Stimulated activated CD8-positive, alpha-beta memory T cell treated with anti-CD3 and anti-CD28 coated beads, Interleukin-12 subunit alpha, Interleukin-12 subunit beta, amount 100 ng/mL, for 24 hours (primary cell): ENCODE measurements at regions not wholly inside any gene's neighbourhood (a gene's known extent, or its start where the extent isn't known, plus 50 kb on each side); places are given as distances from the start of the nearest gene placed in this dataset.
"Not testable (repeated sequence)": the region's sequence is repeated elsewhere in the genome, so short reads cannot be mapped to it uniquely, and the experiment has no call there.

ENCODE experiments used
- DNase-seq: peaks from one replicate; pipeline ENCODE4 v3.0.0-alpha.2; 2020; ENCODE audit errors: extremely low read depth

DNA sequence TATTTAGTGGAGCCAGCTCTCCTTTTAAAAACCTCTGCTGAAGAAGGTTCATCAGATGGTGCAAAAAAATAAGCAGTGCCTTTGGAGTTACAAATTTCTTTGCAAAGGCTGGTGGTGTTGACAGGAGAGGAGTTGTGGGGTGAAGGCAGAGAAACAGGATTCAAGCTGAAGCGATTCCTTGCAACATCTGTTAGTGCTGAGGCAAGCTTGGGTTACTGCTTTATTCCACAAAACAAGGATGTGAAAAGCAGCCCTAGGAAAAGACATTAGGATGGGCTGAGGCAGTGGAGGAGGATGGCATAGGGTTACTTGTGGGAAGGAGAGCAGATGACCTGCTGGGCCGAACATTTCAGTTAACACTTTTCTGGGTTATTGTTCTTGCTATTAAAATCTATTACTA, 390.7 kb downstream of the DLEU7 start:
- DNase-seq, result no peak

DNA sequence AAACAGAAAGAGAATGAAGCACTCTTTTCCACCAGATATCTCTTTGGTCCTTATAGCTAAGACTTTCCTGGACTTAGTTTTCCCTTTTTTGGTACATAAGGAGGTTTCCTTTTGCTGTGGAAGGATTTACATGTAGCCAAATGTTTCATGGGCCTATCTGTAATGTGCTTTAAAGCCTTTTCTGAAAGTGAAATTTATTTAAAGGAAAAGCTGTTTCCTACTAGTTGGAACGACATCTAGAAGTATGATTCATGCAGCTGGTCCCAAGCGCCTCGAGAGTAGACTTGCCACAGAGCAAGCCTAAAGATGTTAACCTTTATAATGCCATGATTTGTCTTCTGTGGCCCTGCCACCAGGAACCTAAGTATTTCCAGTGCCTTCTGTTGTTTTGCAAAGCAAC, 390.3 kb downstream of the DLEU7 start:
- DNase-seq, result no peak

DNA sequence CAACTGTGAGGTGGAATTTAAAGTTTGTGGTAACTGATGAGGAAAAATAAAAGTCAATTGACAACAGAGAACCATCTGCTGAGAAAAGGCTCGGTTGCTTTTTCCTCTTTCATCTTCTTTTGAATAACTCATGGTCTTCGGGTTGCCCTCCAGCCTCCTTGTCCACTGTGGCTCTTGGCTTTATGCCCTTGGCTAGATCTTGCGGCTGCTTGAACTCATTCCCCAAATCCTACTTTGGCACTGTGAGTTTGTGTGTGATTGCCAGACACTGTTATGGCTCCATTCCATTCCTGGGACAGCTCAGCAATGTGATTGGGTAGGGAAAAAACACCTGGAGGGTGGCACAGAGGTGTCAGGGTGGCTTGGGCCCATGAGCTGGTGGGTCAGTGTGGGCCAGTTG, 387.4 kb downstream of the DLEU7 start:
- DNase-seq, result no peak

DNA sequence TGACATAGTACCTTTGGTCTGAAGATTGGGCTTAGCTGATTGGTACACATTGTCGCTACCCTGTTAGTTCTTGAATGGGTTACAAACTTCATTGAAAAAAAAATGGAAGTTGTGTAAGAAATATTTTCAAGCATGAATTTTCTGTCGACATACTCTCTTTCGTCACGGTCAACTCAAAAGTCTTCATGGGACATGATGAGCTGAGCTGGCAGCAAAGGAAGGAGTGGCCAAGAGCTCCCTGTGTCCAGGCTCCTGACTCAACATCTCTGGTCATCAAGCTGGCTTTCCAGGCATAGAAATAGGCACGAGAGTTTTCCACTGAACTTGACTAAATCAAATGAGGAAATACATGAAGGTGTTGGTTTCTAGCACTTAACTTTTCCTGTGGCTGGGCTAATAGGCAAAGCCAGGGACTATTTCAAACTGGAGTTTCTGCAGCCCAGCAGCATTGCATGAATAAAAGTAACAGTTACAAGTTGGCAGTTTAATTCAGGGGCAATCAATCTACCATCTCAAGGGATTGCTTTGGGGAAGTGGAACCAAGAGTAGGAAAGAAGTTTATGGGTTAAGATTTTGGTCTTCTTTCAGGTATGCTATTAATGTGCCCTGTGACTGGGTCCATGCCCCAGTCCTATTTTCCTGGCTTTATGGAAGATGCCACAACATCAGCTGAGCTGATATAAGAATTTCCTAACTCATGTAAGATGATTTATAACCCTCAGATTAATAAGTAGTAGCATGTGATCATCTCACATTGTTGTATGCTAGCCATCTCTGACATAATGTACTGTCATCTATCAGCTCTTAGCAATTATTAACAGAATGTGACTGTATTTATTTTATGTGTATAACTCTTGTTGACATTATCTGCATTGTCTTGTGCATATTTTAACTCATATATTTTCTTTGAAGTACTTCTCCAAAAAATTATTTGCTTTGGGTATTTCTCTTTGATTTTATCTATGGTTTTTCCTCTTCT, 385.8 kb downstream of the DLEU7 start:
- no peak for DNase-seq

DNA sequence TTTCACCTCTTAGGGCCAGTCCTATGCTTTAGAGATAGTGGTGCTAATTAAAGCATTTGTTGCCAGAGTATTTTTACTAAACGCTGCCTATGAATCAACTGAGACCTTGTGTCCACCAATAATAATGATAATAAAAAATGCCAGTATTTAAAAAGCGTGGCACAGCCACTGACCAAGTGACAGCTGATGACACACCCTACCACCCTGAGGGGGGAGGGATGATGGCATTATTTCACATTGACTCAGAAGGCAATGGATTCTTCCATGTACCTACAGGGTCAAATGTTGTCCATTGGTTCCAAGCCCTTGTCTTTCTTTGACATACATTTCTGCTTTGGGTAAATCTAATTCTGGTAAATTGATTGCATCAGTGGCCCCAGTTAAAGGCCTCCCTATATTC, 384.4 kb downstream of the DLEU7 start:
- no peak for DNase-seq

DNA sequence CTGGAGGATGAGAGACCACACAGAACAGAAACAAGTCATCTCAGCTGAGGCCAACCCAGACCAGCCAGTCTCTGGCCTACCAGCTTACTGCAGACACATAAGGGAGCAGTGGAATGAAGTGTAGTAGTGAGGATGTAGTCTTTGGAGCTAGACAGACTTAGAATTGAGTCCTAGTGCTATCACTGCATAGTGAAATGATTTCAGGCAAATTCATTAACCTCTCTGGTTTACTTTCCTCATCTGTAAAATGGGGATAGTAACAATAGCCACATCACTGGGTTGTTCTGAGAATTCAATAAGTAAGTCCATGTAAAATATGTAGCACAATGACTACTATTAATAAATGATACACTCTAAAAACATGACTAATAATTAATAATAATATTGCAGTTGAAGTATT, 383.8 kb downstream of the DLEU7 start:
- no peak for DNase-seq

DNA sequence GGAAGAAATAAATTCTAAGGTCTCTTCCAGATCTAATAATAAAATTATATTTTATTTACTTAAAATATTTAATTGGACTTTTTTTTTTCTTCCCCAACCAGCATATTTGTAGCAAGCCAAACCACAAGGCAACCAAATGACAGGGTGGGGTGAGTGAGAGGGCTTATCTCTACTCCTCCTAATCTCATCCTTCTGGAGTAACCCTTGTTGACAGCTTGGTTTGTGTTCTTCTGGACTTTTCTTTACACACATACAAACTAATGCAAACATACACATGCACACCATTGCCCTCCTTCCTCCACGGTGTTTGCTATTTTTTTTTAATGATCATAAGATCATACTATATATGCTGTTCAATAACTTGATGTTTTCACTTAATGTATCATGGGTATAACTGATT, 383.1 kb downstream of the DLEU7 start:
- no peak for DNase-seq

DNA sequence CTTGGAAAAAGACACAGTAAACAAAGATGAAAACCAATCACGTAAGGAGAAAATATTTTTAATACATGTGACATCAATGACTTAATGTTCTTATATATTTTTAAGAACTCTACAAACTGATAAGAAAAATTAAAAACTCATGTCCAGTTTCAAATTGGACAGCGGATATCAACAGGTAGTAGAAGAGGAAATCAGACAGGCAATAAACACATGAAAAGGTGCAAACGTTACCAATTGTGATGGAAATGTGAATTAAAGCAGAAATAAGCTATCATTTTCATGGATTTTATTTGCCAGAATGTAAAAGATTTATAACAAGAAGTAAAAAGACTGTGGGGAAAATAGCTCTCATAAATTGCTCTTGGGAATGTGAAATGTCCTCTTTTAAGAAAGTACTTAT, 382.3 kb downstream of the DLEU7 start:
- no peak for DNase-seq

DNA sequence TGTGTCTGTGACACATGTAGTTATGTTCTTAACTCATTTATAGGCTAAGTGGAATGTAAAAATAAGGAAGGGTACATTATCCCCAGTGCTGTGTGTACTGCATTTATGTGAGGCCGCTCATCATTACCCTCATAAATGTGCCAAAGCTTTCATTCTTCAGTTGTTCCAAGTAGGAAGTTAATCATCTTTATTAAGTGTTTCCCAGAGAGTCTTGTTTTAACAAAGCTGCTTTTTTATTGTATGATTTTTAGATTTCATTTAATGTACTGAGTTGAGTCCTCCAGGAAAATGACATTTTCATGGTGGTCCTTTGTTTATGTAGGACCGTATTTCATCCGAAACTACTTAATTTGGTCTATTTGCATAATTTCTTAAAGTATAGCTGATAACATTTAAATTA, 379.8 kb downstream of the DLEU7 start:
- DNase-seq, result no peak

DNA sequence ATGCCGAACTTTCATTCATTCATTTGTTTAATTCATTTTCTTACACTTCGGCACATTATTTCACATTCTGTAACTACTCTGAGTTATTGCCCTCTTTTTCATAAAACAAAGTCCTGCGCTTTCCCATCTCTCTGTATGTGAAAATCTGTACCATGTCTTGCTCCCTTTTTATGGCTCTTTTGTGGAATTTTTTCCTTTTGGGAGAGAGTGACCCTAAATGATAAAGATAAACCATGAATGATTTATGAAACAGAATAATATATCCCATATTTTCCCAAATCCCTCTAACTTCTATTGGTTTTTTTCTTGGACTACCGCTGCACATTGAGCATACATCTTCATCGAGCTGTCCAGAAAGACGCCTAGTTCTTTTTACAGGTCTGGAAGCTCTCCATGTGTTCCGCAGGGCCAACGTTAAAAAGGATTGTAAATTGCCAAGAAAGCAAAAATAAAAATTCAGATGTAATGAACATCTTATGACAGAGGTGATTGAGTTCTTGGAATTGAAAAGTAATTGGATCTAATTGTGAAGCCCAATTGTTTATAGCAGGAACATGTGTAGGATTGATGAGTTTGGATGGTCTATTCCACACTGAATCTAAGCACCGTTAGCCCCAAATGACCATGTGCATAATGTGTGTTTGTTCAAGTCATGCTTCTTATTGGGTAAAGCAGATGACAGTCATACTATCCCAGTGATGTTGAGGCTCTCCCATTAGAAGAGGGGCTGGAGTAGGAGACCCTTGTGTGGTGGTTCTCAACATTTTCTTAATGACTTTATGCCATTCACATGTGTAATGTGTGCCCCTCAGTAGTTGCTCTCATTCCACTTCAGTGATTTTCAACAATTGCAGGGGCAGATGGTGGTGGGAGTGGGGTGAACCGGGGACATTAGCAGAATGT, 378.9 kb downstream of the DLEU7 start:
- DNase-seq, result no peak

DNA sequence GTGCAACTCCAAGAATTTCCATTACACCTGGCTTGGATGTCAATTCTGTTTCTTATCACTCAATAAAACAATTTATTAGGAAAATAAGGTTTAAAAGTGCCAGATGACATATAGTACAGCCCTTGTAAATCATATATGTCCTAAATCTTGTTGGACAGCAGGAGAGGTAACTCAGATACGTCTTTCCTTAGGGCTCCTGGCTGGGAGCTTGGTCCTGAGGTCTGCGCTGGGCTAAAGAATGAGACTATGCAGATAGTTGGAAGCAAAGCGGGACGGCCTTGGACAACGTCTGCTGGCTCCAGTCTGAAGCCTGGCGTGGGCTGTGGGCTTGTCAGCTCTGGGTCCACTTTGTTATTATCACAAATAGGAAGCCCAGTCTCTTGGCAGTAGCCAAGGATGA, 377.0 kb downstream of the DLEU7 start:
- no peak for DNase-seq

DNA sequence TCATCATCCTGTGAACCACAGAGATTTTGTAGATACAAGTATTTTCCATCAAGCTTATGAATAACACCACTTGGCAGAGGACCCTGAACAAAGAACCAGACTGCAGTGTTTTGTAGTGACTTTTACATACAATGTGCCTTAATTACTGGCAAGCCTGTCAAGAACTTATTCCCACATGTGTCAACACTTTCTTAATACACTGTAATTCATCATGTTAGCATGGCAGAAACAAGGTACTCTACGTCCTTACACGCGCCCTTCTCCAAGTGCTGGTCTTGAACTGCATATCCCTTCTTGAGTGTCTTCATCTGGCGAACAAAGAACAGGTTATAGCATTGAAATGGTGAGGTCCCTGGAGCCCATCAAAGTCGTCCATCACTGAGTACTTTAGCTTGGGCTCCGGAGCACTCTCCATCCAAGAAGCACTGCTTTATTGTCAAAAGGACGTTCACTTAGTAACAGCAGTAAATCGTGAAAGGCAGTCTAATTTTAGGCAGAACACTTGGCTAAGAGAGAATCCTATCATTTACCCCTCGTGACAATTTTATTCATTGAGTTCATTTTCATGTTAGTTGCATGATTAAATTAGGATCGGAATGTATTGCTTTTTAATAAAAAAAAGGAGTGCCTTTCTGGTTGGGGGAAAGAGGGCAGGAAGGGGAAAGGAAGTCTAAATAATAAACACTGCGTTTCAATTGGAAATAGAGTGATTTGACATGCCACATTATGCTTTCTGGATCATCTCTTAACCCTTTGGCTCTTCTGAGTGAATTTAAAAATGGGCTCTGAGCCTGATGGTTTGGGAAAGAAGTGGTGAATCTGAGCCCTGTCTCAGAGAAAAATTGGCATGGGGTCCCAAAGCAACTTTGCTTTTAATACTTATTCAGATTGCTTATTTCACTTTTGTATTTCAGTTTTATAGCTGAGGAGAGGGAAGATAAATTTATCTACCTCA, 376.1 kb downstream of the DLEU7 start:
- no peak for DNase-seq

DNA sequence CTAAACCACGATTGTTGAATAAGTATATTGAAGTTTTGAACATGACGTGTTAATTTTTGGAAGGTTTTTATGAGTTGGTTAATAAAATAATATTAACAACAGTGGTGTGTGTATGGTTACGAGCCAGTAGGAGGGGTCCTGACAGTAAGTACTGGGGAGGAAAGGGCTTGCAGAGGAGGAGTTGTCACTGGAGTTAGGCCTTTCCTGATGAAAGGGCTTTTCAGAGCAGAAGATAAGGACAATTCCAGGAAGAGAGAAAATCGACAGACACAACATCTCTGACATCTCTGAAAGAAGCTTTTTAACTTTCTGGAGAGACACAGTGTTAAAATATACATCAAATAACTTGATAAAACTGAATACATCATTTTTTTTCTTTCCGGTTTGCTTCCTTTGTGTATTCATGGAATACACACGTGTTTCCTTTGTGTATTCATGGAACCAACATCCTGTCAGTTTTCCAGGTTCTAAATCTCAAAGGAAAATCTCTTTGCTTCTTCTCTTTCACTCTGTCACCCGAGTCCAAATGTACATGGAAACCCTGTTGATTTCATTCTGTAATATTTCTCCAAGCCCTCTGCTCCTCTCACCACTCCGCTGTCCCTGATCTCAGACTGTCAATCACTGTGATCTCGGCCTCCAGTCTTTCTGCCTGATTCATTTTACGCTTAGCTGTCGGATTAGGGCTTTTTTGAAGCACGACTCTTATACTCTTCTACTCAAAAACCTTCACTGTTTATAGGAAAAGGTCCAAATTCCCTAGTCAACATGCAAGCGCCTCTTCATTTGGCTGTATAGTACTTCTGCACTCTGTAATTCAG, 374.4 kb downstream of the DLEU7 start:
- no peak for DNase-seq

DNA sequence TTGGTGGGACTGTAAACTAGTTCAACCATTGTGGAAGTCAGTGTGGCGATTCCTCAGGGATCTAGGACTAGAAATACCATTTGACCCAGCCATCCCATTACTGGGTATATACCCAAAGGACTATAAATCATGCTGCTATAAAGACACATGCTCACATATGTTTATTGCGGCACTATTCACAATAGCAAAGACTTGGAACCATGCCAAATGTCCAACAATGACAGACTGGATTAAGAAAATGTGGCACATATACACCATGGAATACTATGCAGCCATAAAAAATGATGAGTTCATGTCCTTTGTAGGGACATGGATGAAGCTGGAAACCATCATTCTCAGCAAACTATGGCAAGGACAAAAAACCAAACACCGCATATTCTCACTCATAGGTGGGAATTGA, 370.4 kb downstream of the DLEU7 start:
- DNase-seq, result not testable (repeated sequence)

DNA sequence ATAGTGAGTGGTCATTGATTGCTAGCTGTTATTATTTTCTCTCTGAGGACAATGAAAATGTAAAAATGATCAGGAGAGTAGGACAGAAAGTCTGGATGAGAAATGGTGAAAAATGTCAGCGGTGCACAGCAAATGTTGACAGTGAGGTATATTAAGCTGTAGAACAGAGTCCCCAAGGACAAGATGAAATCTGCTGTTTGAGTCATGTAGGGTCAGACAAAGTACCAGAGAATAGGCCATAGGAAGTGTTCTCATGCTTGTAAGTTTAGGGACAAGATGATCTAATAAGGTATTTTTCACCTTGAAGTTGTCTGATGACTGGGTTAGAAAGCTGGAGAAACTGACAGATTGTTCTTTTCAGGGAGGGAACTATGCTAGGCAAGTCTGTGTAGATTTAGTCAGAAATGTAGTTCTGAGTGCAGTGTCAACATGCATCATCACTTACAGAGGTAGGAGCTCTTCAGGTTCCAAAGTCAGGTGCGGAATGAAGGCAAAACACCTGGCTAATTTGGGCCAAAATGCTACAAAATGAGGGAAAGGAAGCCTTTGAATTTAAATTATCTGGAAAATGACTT, 369.3 kb downstream of the DLEU7 start:
- no peak for DNase-seq

DNA sequence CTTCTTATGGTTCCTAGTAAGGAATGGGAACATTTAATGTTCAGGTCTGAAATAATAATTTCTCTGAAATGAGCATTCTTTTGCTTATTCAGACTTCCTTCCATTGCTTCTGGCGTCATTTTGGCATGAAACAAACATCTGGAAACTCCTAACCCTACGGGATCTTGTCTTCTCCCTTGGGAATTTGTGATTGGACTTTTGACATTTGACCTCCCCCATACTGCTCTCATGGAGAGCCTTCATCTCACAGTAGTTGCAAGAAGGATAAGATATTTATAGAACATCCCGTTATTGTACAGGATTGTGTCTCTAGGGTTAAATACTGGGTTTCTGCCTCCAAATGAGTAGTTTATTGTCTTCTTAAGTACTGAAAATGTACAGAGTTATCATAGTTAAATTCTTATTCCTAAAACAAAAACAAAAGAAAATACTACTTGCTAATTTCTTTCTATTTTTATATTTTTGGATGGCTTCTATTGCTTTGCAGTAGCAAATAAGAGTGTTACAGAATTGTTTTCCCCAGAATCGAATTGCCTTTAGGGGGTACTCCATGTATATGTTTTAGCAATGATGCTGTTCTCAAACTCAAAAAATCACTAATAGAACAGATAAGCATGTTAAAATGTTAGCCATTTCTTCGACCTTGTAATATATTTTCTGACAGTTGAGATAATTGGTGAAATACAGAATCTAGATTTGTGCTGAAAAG, 366.8 kb downstream of the DLEU7 start:
- no peak for DNase-seq

DNA sequence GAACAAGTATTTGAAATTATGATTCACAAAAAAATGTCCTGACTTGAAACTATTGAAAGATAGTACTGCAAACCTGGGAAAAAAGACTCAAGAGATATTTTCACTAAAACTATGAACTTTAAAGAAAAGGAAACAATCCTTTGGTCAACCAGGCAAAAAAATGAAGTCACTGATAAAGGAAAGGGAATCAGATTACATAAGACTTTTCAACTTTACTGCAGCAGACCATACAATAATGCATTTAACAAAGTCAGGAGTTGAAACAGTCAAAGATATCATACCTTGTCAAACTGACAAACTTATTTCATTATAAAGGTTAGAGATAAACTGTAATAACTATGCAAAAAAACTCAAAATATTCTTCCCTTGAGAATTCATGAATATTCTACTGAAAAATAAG, 361.6 kb downstream of the DLEU7 start:
- no peak for DNase-seq

DNA sequence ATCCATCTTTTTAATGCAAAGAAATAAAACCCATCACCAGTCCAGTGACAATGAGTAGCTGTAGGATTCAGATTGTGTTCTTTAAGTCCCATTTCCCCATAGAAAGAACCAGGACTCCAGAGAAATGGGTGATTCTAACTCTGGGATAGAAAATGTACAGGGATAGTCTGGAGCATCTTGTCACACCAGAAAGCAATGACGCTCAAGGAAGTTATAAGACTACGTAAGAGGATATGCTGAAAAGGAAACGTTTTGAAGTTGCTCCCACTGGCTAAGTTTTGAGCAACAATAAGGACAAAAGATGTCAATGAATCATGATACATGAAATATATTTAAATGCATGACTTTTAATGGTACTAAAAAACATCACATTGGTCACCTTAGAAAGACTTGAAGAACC, 360.1 kb downstream of the DLEU7 start:
- no peak for DNase-seq

DNA sequence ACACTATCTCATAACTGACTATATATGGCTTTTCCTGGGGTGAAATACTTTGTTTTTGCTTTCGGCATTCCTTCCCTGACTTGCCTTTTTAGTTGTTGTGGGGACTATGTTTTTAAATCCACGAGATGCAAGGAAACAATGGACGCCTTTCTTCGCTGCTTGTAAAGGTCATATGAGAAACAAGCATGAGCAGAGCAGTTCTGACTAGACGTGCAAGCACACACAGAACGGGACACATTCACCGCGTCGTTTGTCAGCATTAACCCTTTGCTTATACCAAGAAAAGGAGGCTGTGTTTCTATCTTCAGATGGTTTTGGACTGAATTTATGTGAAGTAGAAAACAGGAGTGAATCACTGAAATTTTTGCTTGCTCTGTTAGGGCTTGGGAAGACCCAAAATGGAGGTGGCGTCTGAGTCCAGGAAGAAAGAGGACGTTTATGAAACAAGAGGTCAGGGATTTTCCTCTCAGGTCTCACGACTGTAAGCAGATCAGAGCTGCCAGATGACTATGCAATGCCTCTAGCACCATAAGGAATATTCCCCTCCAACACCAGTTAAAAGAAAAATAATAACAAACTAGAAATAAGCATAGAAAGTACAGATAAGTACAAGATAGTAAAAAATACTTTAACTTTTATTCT, 358.9 kb downstream of the DLEU7 start:
- DNase-seq, result no peak
